T-cell (primary cell): ENCODE measurements at regions not wholly inside any gene's neighbourhood (a gene's known extent, or its start where the extent isn't known, plus 50 kb on each side); places are given as distances from the start of the nearest gene placed in this dataset.

ENCODE experiments used
- ATAC-seq, 4 experiments: fragments of 200-7000 bp in 3 of 4; fragments of 150-1000 bp in 1 of 4; cut with Tn5 transposase; replicated peaks in 1 of 4; 1 replicate in 3 of 4; 2 replicates in 1 of 4; pipeline ENCODE4 v1.10.0; 2021; ENCODE audit warnings: moderate library complexity in 3 of 4, mild to moderate bottlenecking in 2 of 4, moderate number of reproducible peaks in 1 of 4
- CTCF ChIA-PET, 2 donors: fragments of 300-600 bp; sonication (Branson Sonifier 250); formaldehyde crosslinking; loops; one replicate each; lab custom pipeline; 2022; ENCODE audit warnings: antibody characterized with exemption in 2 of 2; lab: Charles Lee
- POLR2A ChIA-PET, 2 donors: fragments of 300-600 bp; sonication (Branson Sonifier 250); formaldehyde crosslinking; loops; one replicate each; lab custom pipeline; 2022; ENCODE audit warnings: antibody characterized with exemption in 2 of 2; lab: Charles Lee
- DNase-seq, 35 experiments: peaks; one replicate each; pipeline versions ENCODE4 v3.0.0 to v3.0.0-alpha.2; 2013 to 2023
- H3K27ac ChIP-seq: one replicate; pipeline ENCODE4 v1.5.1; 2013; ENCODE audit warnings: low read length
- H3K27me3 ChIP-seq, 2 experiments: replicated peaks in 1 of 2; 1 replicate in 1 of 2; 2 replicates in 1 of 2; pipeline versions ENCODE4 v1.6.1 to v1.7.0; 2013; ENCODE audit warnings: low read length in 1 of 2, mixed read lengths in 1 of 2; ENCODE audit not compliant: control insufficient read depth in 2 of 2, insufficient read depth in 2 of 2; ENCODE audit errors: extremely low read depth in 1 of 2
- H3K36me3 ChIP-seq, 2 donors: 1 replicate in 1 of 2; 2 replicates in 1 of 2; pipeline versions ENCODE4 v1.6.1 to v1.7.0; 2013; ENCODE audit warnings: low read length in 1 of 2; ENCODE audit not compliant: control insufficient read depth in 2 of 2, insufficient read depth in 1 of 2; ENCODE audit errors: extremely low read depth in 1 of 2
- H3K4me1 ChIP-seq, 2 experiments: 1 replicate in 1 of 2; 2 replicates in 1 of 2; pipeline versions ENCODE4 v1.6.1 to v1.7.0; 2013; ENCODE audit warnings: low read length in 2 of 2, mixed read lengths in 1 of 2; ENCODE audit not compliant: insufficient read depth in 2 of 2, control insufficient read depth in 1 of 2; ENCODE audit errors: extremely low read depth in 1 of 2
- H3K4me3 ChIP-seq, 2 donors: 1 replicate in 1 of 2; 2 replicates in 1 of 2; pipeline versions ENCODE4 v1.5.1 to v1.7.0; 2013; ENCODE audit warnings: mild to moderate bottlenecking in 2 of 2, low read length in 1 of 2, moderate library complexity in 1 of 2; ENCODE audit not compliant: control insufficient read depth in 1 of 2; ENCODE audit errors: extremely low read depth in 1 of 2
- H3K9me3 ChIP-seq: 2 replicates; pipeline ENCODE4 v1.7.0; 2013
- H3K27ac Mint-ChIP-seq, 2 donors: one replicate each; pipeline ENCODE4 v1.8.0; 2020 to 2021; ENCODE audit warnings: mild to moderate bottlenecking in 2 of 2, mixed read lengths in 2 of 2
- H3K27me3 Mint-ChIP-seq, 2 donors: one replicate each; pipeline ENCODE4 v1.8.0; 2021 to 2022; ENCODE audit warnings: mixed read lengths in 2 of 2
- H3K36me3 Mint-ChIP-seq: one replicate; pipeline ENCODE4 v1.8.0; 2021; ENCODE audit warnings: mixed read lengths
- H3K4me1 Mint-ChIP-seq, 3 donors: one replicate each; pipeline ENCODE4 v1.8.0; 2020 to 2022; ENCODE audit warnings: mixed read lengths in 3 of 3, mild to moderate bottlenecking in 1 of 3
- H3K4me3 Mint-ChIP-seq, 3 donors: one replicate each; pipeline ENCODE4 v1.8.0; 2020 to 2022; ENCODE audit warnings: mild to moderate bottlenecking in 3 of 3, mixed read lengths in 3 of 3, moderate library complexity in 3 of 3
- H3K9me3 Mint-ChIP-seq, 3 donors: one replicate each; pipeline ENCODE4 v1.8.0; 2020 to 2022; ENCODE audit warnings: mixed read lengths in 3 of 3
- WGBS: methylation state at CpG from one replicate; pipeline ENCODE4 v1.1.5; 2013; ENCODE audit warnings: missing lambda C conversion rate; ENCODE audit not compliant: insufficient coverage; 5-methylcytosine and 5-hydroxymethylcytosine counted together

- no peaks in the 10 kb centered on the region for H3K9me3 ChIP-seq
- H3K9me3 Mint-ChIP-seq, result peaks cover 0 to 12% (median 12%) of the 10 kb centered on the region in 3 donors
- H3K4me3 Mint-ChIP-seq, result no peak overlapping the region
- H3K36me3 ChIP-seq, result no peaks in the 10 kb centered on the region
- H3K27ac ChIP-seq, result no peak overlapping the region
- POLR2A ChIA-PET, result interaction anchor here in 1 of 2 donors (0.5 kb wide), 1 partner anchor 255 kb away, joined by 3 read pairs; no protein-coding TSS in a partner anchor
- no peaks in the 10 kb centered on the region for H3K27me3 Mint-ChIP-seq
- H3K4me1 ChIP-seq, result no peaks in the 10 kb centered on the region
- no peaks in the 10 kb centered on the region for H3K27me3 ChIP-seq
- no peak overlapping the region for H3K4me3 ChIP-seq
- CTCF ChIA-PET, result no interaction called here
- H3K27ac Mint-ChIP-seq, result no peak overlapping the region
- ATAC-seq, result no peak
- H3K36me3 Mint-ChIP-seq, result no peaks in the 10 kb centered on the region
- no peak for DNase-seq
- WGBS, result 43% methylated on average over 2 of the region's 3 CpGs
- no peaks in the 10 kb centered on the region for H3K4me1 Mint-ChIP-seq
These were observed 1330.5 kb upstream of the PABPC4L start for GRCh38 chr4:135532132-135532531.

GRCh38 chr4:135515295-135515694 lies 1313.7 kb upstream of the PABPC4L start:
- Histone ChIP-seq H3K27me3 (no peaks in the 10 kb centered on the region), H3K9me3 (no peaks in the 10 kb centered on the region), H3K4me3 (no peak overlapping the region), H3K4me1 (no peaks in the 10 kb centered on the region), H3K36me3 (no peaks in the 10 kb centered on the region), H3K27ac (no peak overlapping the region)
- no peak for DNase-seq
- Mint-ChIP-seq H3K36me3 (no peaks in the 10 kb centered on the region), H3K27me3 (no peaks in the 10 kb centered on the region), H3K4me1 (no peaks in the 10 kb centered on the region), H3K9me3 (peaks cover 4 to 15% (median 4%) of the 10 kb centered on the region in 3 donors), H3K4me3 (no peak overlapping the region), H3K27ac (no peak overlapping the region)
- POLR2A ChIA-PET, result no interaction called here
- ATAC-seq, result no peak
- CTCF ChIA-PET, result no interaction called here
- 89% methylated on average over 1 of the region's 3 CpGs for WGBS

- POLR2A ChIA-PET, result no interaction called here
- H3K9me3 Mint-ChIP-seq, result peaks cover 0 to 16% (median 0%) of the 10 kb centered on the region in 3 donors
- H3K36me3 Mint-ChIP-seq, result no peaks in the 10 kb centered on the region
- H3K27me3 Mint-ChIP-seq, result no peaks in the 10 kb centered on the region
- ATAC-seq, result no peak
- H3K27ac ChIP-seq, result no peak overlapping the region
- H3K36me3 ChIP-seq, result no peaks in the 10 kb centered on the region
- H3K4me3 Mint-ChIP-seq, result no peak overlapping the region
- no peak overlapping the region for H3K27ac Mint-ChIP-seq
- DNase-seq, result no peak
- WGBS, result no CpG with 5 or more reads among the region's 1 CpG
- no peaks in the 10 kb centered on the region for H3K4me1 ChIP-seq
- no peak overlapping the region for H3K4me3 ChIP-seq
- H3K4me1 Mint-ChIP-seq, result no peaks in the 10 kb centered on the region
- CTCF ChIA-PET, result no interaction called here
- no peaks in the 10 kb centered on the region for H3K9me3 ChIP-seq
- no peaks in the 10 kb centered on the region for H3K27me3 ChIP-seq
These were observed 1309.0 kb upstream of the PABPC4L start for GRCh38 chr4:135510582-135510981.

DNA sequence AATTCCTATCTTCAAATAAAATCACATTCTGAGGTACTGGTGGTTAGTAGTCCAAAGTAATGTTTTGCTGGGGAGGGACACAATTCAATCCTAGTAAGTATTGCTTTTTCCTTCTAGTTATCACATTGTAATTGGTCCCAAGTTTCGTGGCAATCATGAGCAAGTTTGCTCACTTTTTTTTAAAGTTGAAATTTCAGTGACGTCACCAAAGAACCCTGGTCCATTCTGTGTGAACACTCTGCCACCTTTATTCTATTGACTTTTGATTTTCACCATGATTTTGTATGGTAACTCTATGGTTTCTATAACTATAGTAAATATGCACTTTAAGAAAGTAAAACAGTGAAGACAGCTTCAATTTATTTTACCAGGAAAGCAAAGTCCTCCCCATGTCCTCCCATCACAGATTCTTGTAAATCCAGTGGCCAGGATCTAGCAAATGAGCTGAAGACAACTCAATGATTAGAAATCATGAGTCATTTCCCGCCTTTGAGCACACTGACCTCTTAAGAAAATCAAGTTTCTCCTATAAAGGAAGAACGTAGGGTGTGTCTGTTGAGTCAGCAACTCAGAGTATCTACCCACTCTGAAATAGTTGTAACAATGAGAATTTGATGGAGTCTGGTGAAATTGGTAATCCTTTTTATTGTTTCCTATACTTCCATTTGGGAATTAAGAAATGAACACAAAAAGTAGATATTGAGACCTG lies 1306.6 kb upstream of the PABPC4L start:
- WGBS, result no CpG with 5 or more reads among the region's 4 CpGs
- no peaks in the 10 kb centered on the region for H3K27me3 Mint-ChIP-seq
- CTCF ChIA-PET, result no interaction called here

DNA sequence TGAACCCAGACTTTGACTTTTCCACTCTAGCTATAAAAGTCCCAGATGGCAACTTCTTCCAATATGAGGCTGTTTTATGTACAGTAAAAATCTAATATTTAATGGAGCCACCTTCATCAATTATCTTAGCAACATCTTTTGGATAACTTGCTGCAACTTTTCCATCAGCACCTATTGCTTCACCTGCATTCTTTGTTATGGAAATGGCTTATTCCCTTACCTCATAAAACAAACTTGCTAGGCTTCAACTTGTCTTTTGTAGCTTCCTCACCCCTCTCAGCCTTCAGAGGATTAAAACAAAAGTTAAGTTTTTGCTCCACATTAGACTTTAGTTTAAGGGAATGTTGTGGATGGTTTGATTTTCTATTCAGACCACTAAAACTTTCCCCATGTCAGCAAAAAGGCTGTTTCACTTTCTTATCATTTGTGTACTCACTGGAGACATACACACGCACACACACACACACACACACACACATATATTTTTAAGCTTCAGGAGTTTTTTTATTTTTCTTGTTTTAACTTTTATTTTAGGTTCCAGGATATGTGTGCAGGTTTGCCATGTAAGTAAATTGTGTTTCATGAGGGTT lies 1296.1 kb upstream of the PABPC4L start:
- H3K9me3 ChIP-seq, result no peaks in the 10 kb centered on the region
- H3K27me3 ChIP-seq, result no peaks in the 10 kb centered on the region
- DNase-seq (no peak), ATAC-seq (no peak)
- no peak overlapping the region for H3K27ac ChIP-seq
- no peak overlapping the region for H3K4me3 ChIP-seq
- Mint-ChIP-seq H3K4me3 (no peak overlapping the region), H3K4me1 (no peaks in the 10 kb centered on the region), H3K9me3 (peaks cover 8 to 12% (median 10%) of the 10 kb centered on the region in 3 donors), H3K27me3 (no peaks in the 10 kb centered on the region), H3K36me3 (no peaks in the 10 kb centered on the region), H3K27ac (no peak overlapping the region)
- H3K36me3 ChIP-seq, result no peaks in the 10 kb centered on the region
- POLR2A ChIA-PET, result no interaction called here
- CTCF ChIA-PET, result no interaction called here
- no peaks in the 10 kb centered on the region for H3K4me1 ChIP-seq
- WGBS, result no CpG with 5 or more reads among the region's 1 CpG

More for the DNA sequence above, 1306.6 kb upstream of the PABPC4L start:
- POLR2A ChIA-PET, result no interaction called here
- no peak overlapping the region for H3K27ac ChIP-seq
- no peaks in the 10 kb centered on the region for H3K27me3 ChIP-seq
- ATAC-seq (no peak), DNase-seq (no peak)
- no peaks in the 10 kb centered on the region for H3K36me3 Mint-ChIP-seq
- H3K27ac Mint-ChIP-seq, result no peak overlapping the region
- H3K4me1 Mint-ChIP-seq, result no peaks in the 10 kb centered on the region
- no peaks in the 10 kb centered on the region for H3K4me1 ChIP-seq
- H3K9me3 Mint-ChIP-seq, result peaks cover 3 to 15% (median 5%) of the 10 kb centered on the region in 3 donors
- no peaks in the 10 kb centered on the region for H3K36me3 ChIP-seq
- H3K9me3 ChIP-seq, result no peaks in the 10 kb centered on the region
- H3K4me3 Mint-ChIP-seq, result no peak overlapping the region
- no peak overlapping the region for H3K4me3 ChIP-seq

DNA sequence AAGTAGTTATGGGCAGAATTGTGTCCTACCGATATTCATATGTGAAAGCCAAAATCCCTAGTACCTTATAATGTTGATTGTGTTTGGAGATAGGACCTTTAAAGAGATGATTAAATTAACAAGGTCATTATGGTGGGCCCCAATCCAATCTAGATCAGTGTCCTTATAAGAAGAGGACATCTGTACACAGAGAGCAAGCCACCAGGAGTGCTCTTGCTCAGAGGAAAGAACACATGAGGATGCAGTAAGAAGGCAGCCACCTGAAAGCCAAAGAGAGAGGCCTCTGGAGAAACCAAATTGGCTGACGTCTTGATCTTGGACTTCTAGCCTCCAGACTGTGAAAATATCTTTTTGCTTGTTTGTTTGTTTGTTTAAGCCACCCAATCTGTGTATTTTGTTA lies 1290.8 kb upstream of the PABPC4L start:
- H3K27me3 ChIP-seq, result no peaks in the 10 kb centered on the region
- no peak overlapping the region for H3K4me3 Mint-ChIP-seq
- H3K9me3 Mint-ChIP-seq, result peaks cover 4 to 12% (median 9%) of the 10 kb centered on the region in 3 donors
- H3K36me3 Mint-ChIP-seq, result no peaks in the 10 kb centered on the region
- ChIA-PET POLR2A (no interaction called here), CTCF (no interaction called here)
- no peaks in the 10 kb centered on the region for H3K27me3 Mint-ChIP-seq
- H3K9me3 ChIP-seq, result no peaks in the 10 kb centered on the region
- no peak overlapping the region for H3K4me3 ChIP-seq
- ATAC-seq (no peak), DNase-seq (no peak)
- no peaks in the 10 kb centered on the region for H3K4me1 Mint-ChIP-seq
- no peak overlapping the region for H3K27ac Mint-ChIP-seq
- H3K27ac ChIP-seq, result no peak overlapping the region
- WGBS, result no CpG with 5 or more reads among the region's 2 CpGs
- H3K4me1 ChIP-seq, result no peaks in the 10 kb centered on the region
- H3K36me3 ChIP-seq, result no peaks in the 10 kb centered on the region
